Psoas muscle (tissue), 7 donors: ENCODE measurements at regions not wholly inside any gene's neighbourhood (a gene's known extent, or its start where the extent isn't known, plus 50 kb on each side); places are given as distances from the start of the nearest gene placed in this dataset.

ENCODE experiments used
- ATAC-seq, 4 donors: fragments of 200-7000 bp; cut with Tn5 transposase; one replicate each; pipeline ENCODE4 v1.9.1; 2020; ENCODE audit warnings: moderate library complexity in 3 of 4, mild to moderate bottlenecking in 2 of 4
- DNase-seq, 2 donors: peaks; one replicate each; pipeline ENCODE4 v3.0.0-alpha.2; 2020
- H3K27ac ChIP-seq: fragments of 200-600 bp; one replicate; pipeline ENCODE4 v1.8.0; 2022
- H3K27me3 ChIP-seq, 3 donors: fragments of 200-600 bp in 1 of 3; one replicate each; pipeline versions ENCODE4 v1.6.1 to v1.8.0; 2013 to 2022; ENCODE audit warnings: low read length in 2 of 3, mild to moderate bottlenecking in 2 of 3, moderate library complexity in 1 of 3; ENCODE audit not compliant: insufficient read depth in 3 of 3
- H3K36me3 ChIP-seq, 2 donors: fragments of 200-600 bp in 1 of 2; one replicate each; pipeline versions ENCODE4 v1.6.1 to v1.8.0; 2013 to 2022; ENCODE audit warnings: low read depth in 1 of 2, mild to moderate bottlenecking in 1 of 2, moderate library complexity in 1 of 2; ENCODE audit not compliant: insufficient read depth in 1 of 2
- H3K4me1 ChIP-seq: fragments of 200-600 bp; one replicate; pipeline ENCODE4 v1.8.0; 2022
- H3K4me3 ChIP-seq: fragments of 200-600 bp; one replicate; pipeline ENCODE4 v1.8.0; 2022; ENCODE audit warnings: mild to moderate bottlenecking
- H3K9me3 ChIP-seq: fragments of 200-600 bp; one replicate; pipeline ENCODE4 v1.8.0; 2022
- CTCF ChIP-seq: fragments of 200-600 bp; IDR thresholded peaks from one replicate; pipeline ENCODE4 v1.8.0; 2022; ENCODE audit warnings: antibody characterized with exemption
- WGBS, 3 donors: extraction: QIAGEN DNeasy Blood & Tissue Kit; methylation state at CpG; one replicate each; pipeline versions ENCODE4 v1.1.6 to v1.1.7; 2013; 5-methylcytosine and 5-hydroxymethylcytosine counted together
- intact Hi-C, 2 donors: fragments of 100-400 bp; cut with DNase I; formaldehyde crosslinking; loops; one replicate each; pipeline versions ENCODE4 v1.11.0 to v1.14.2; 2022
- donor health status: healthy with polysubstance abuse.
- donor health status: DM: no; HTN: no; CAD: no; lungs with moderate emphysema.
- donor health status: Bipolar disorder and iron deficiency.
- donor health status: healthy.
- donor health status: DM: yes; HTN: yes; CAD: no.
- donor health status: DM: no; HTN: no; CAD: no.
- donor health status: DM: yes; HTN: yes; CAD: no.

GRCh38 chr7:68176974-68177373, 1180.3 kb downstream of the TYW1 start:
- WGBS, 3 donors: 8 to 29% (median 22%) methylated on average over 9 of the region's 9 CpGs
- Histone ChIP-seq H3K27ac (no peak overlapping the region), H3K9me3 (no peaks in the 10 kb centered on the region), H3K27me3 (no peaks in the 10 kb centered on the region), H3K36me3 (no peaks in the 10 kb centered on the region), H3K4me3 (no peak overlapping the region), H3K4me1 (no peaks in the 10 kb centered on the region)
- peak; percentile 71 for TF ChIP-seq CTCF
- ATAC-seq: peak; percentile 73 to 83 (median 78)
- DNase-seq: peak in 1 of 2 donors; percentile 29
- intact Hi-C loops: loop anchor here in 1 of 2 donors (5.0 kb wide), 1 partner anchor 310 kb away; no protein-coding TSS in a partner anchor

DNA sequence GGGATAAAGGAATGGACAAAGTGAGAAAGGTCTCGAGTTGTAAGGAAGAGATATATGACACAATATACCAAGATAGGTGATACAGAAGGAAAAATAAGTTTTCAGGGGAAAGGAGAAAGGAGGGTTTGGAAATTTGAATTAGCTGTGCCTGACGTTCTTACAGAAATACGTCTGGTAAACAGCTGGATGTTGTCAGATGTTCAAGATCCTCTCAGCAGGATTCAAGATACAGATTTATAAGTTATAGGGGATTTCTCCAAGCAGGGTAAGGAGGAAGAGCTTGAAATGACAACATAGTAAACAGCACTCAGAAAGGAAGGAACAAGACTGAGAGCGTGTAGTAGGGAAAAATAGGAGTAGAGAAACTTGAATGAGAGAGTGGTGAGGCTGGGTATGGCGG, 1184.1 kb downstream of the TYW1 start:
- no peak for ATAC-seq
- Histone ChIP-seq H3K27ac (no peak overlapping the region), H3K27me3 (no peaks in the 10 kb centered on the region), H3K9me3 (no peaks in the 10 kb centered on the region), H3K4me3 (no peak overlapping the region), H3K36me3 (no peaks in the 10 kb centered on the region), H3K4me1 (no peaks in the 10 kb centered on the region)
- intact Hi-C loops: loop anchor here in 1 of 2 donors (10.0 kb wide), 1 partner anchor 534 kb away; no protein-coding TSS in a partner anchor
- no peak for DNase-seq
- TF ChIP-seq CTCF: no peak
- WGBS, 3 donors: 59 to 70% (median 68%) methylated on average over 5 of the region's 5 CpGs

GRCh38 chr7:68183176-68183575, 1186.5 kb downstream of the TYW1 start:
- 88 to 93% (median 91%) methylated on average over 6 of the region's 6 CpGs for WGBS, 3 donors
- DNase-seq (no peak), ATAC-seq (peak in 1 of 4 donors; percentile 53)
- no peaks in the 10 kb centered on the region for H3K4me1 ChIP-seq
- intact Hi-C loops: loop anchor here in 1 of 2 donors (10.0 kb wide), 1 partner anchor 532 kb away; no protein-coding TSS in a partner anchor
- H3K36me3 ChIP-seq: no peaks in the 10 kb centered on the region
- no peak for TF ChIP-seq CTCF
- H3K27ac ChIP-seq: no peak overlapping the region
- H3K9me3 ChIP-seq: no peaks in the 10 kb centered on the region
- H3K27me3 ChIP-seq: no peaks in the 10 kb centered on the region
- H3K4me3 ChIP-seq: no peak overlapping the region

- 18 to 22% (median 20%) methylated on average over 16 of the region's 16 CpGs for WGBS, 3 donors
- H3K36me3 ChIP-seq: no peaks in the 10 kb centered on the region
- TF ChIP-seq CTCF: no peak
- no peaks in the 10 kb centered on the region for H3K27me3 ChIP-seq
- intact Hi-C loops: loop anchor here in 1 of 2 donors (10.0 kb wide), 1 partner anchor 529 kb away; no protein-coding TSS in a partner anchor
- no peaks in the 10 kb centered on the region for H3K9me3 ChIP-seq
- no peak for ATAC-seq
- no peaks in the 10 kb centered on the region for H3K4me1 ChIP-seq
- DNase-seq: no peak
- no peak overlapping the region for H3K27ac ChIP-seq
- no peak overlapping the region for H3K4me3 ChIP-seq
Measured at GRCh38 chr7:68185631-68186456, 1189.2 kb downstream of the TYW1 start.
